Stimulated activated CD8-positive, alpha-beta memory T cell treated with anti-CD3 and anti-CD28 coated beads, Interleukin-4, amount 100 ng/mL, for 48 hours (primary cell): ENCODE measurements at regions not wholly inside any gene's neighbourhood (a gene's known extent, or its start where the extent isn't known, plus 50 kb on each side); places are given as distances from the start of the nearest gene placed in this dataset.

Source experiments
- DNase-seq: peaks from one replicate; pipeline ENCODE4 v3.0.0-alpha.2; 2020

- no peak for DNase-seq
These were observed 1106.8 kb downstream of the AMY1C start for GRCh38 chr1:104856518-104856917.

- no peak for DNase-seq
These were observed 1119.1 kb downstream of the AMY1C start for GRCh38 chr1:104868794-104869193.

- DNase-seq = no peak
These were observed 1124.3 kb downstream of the AMY1C start for GRCh38 chr1:104874044-104874443.

- DNase-seq = no peak
These were observed 1128.7 kb downstream of the AMY1C start for GRCh38 chr1:104878203-104878909.

- DNase-seq = no peak
These were observed 1135.2 kb downstream of the AMY1C start for GRCh38 chr1:104884939-104885338.

- DNase-seq = no peak
These were observed 1155.6 kb downstream of the AMY1C start for GRCh38 chr1:104905322-104905721.

- DNase-seq = no peak
These were observed 1156.4 kb downstream of the AMY1C start for GRCh38 chr1:104906141-104906540.

- no peak for DNase-seq
These were observed 1169.5 kb downstream of the AMY1C start for GRCh38 chr1:104919188-104919587.

- no peak for DNase-seq
These were observed 1171.8 kb downstream of the AMY1C start for GRCh38 chr1:104921525-104921924.

- DNase-seq = no peak
These were observed 1173.4 kb downstream of the AMY1C start for GRCh38 chr1:104923075-104923474.

GRCh38 chr1:104929280-104929679 lies 1179.6 kb downstream of the AMY1C start:
- DNase-seq = no peak

GRCh38 chr1:104932030-104932915 lies 1182.6 kb downstream of the AMY1C start:
- DNase-seq = no peak

- DNase-seq = no peak
These were observed 1183.4 kb downstream of the AMY1C start for GRCh38 chr1:104932949-104933679.

- no peak for DNase-seq
These were observed 1184.1 kb downstream of the AMY1C start for GRCh38 chr1:104933846-104934245.

- DNase-seq = no peak
These were observed 1195.7 kb downstream of the AMY1C start for GRCh38 chr1:104945406-104945805.

- DNase-seq = no peak
These were observed 1197.0 kb downstream of the AMY1C start for GRCh38 chr1:104946558-104947210.

GRCh38 chr1:104953555-104953954 lies 1203.9 kb downstream of the AMY1C start:
- no peak for DNase-seq

- DNase-seq = no peak
These were observed 1223.8 kb downstream of the AMY1C start for GRCh38 chr1:104973516-104973915.

- DNase-seq = no peak
These were observed 1230.0 kb downstream of the AMY1C start for GRCh38 chr1:104979651-104980050.

- no peak for DNase-seq
These were observed 1237.5 kb downstream of the AMY1C start for GRCh38 chr1:104987210-104987609.

GRCh38 chr1:104989012-104989411 lies 1239.3 kb downstream of the AMY1C start:
- DNase-seq = no peak

GRCh38 chr1:104991702-104992101 lies 1242.0 kb downstream of the AMY1C start:
- DNase-seq = no peak

GRCh38 chr1:105000793-105001192 lies 1251.1 kb downstream of the AMY1C start:
- no peak for DNase-seq
